ENCODE measurements at regions not wholly inside any gene's neighbourhood (a gene's known extent, or its start where the extent isn't known, plus 50 kb on each side); places are given as distances from the start of the nearest gene placed in this dataset.

GRCh38 chr13:27370305-27370872 is 54.0 kb upstream of the GTF3A start:
- no peak for DNase-seq

- no peak for DNase-seq
Measured at GRCh38 chr13:27371932-27372331, 52.5 kb upstream of the GTF3A start.

- DNase-seq, result peak; percentile 96
Measured at GRCh38 chr13:27372896-27373295, 51.5 kb upstream of the GTF3A start.

GRCh38 chr13:27374126-27374613 is 50.2 kb upstream of the GTF3A start:
- no peak for DNase-seq
